SU-DHL-6 (cell line): ENCODE measurements at regions not wholly inside any gene's neighbourhood (a gene's known extent, or its start where the extent isn't known, plus 50 kb on each side); places are given as distances from the start of the nearest gene placed in this dataset.

ENCODE experiments used
- CTCF ChIP-seq: fragments of 200-600 bp; sonication (generic); IDR thresholded peaks from one replicate; pipeline ENCODE4 v1.5.1; 2017; ENCODE audit warnings: antibody characterized with exemption, mild to moderate bottlenecking, low read length, moderate library complexity; ENCODE audit not compliant: insufficient read depth, poor library complexity, severe bottlenecking
- EZH2phosphoT487 ChIP-seq: fragments of 200-600 bp; sonication (generic), shearing (Covaris generic); conservative IDR thresholded peaks from 2 replicates; pipeline ENCODE4 v1.6.1; 2018; ENCODE audit warnings: mild to moderate bottlenecking, antibody characterized with exemption, low read length, moderate library complexity, mixed read lengths

- TF ChIP-seq CTCF: no peak
- TF ChIP-seq EZH2phosphoT487: no peak
These were observed 858.8 kb upstream of the GYPC start for GRCh38 chr2:125797192-125797591.
